ENCODE measurements at regions not wholly inside any gene's neighbourhood (a gene's known extent, or its start where the extent isn't known, plus 50 kb on each side); places are given as distances from the start of the nearest gene placed in this dataset.
"Not testable (repeated sequence)": the region's sequence is repeated elsewhere in the genome, so short reads cannot be mapped to it uniquely, and the experiment has no call there.

DNA sequence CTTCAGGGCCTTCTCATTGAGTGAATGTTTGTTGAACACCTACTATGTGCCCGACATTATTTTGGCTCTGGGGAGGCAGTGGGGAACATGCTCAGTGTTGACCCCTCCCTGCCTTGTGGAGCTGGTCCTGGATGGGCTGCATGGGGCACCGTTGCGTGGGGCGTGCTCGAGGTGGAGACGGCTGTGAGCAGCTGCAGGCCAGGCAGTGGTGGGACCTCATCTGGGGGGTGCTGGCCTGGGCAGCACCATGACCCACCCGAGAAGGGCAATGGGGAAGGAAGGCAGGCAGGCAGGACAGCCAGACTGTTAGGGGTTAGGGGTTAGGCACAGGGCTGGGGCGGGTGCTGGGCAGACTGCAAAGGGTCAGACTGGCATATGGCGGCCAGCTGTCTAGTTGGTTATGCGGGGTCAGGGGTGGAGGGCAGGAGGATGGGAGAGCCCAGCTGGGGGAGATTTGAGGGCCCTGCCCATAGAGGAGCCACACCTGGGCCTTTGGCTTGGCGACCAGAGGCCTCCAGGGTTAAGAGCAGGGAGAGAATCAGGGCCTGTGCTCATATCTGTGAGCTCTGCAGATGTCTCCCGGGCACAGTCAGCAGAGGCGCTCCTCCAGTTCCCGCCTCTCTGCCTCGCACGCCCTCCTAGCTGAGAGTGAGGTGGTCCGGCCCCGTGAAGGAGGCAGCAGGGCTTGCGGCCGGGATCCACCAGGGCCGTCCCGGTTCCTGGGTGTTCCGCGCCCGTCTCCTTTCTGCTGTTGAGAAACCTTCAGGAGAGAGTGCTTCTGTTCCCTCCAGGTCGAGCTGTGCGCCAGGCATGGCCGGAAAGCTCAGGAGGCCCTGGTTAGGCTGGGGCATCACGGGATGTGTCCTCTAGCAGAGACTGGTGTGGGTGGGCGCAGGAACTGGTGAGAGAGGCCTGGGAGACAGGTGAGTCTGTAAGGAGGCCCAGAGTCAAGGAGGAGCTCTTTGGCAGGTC lies 73.3 kb downstream of the RGS12 start:
- no peak for DNase-seq

DNA sequence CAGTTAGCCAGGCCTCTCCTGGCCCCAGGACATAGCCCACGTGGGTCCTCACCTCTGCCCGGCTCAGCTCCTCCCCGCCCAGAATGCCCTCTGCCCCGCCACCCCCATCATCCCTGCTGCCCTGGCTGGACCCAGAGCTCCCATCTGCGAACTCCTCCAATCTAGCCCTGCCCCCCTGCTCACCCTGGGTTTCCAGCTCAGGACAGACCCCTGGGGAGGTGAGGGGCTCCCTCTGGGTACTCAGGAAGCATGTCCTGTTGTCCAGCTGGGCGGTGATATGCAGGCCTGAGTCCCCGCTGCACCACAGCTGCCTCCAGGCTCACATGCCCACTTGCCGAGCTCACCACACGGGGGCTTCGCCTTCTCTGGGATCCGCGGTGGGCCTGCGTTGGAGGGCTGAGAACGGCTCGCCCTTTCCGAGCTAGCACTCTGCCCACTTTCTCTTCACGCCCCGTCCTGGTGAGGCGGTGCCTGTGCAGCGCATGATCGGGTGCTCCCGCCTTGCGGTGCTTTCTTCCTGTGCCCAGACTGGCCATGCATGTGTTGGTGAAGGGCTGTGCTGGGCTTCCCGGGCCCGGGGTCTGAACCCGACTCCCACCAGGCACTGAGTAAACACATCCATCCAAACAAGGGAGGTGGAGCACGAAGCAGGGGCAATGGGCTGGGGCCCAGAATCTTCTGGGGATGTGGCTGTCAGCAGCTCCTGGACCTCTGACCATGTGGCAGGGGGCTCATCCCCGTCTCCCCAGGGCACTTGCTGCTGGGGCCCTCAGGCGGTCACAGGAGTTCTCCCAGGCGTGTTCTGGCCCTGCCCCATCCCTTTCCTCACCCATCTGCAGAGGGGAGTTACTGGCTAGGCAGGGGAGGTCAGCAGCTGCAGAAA lies 74.3 kb downstream of the RGS12 start:
- DNase-seq = no peak

DNA sequence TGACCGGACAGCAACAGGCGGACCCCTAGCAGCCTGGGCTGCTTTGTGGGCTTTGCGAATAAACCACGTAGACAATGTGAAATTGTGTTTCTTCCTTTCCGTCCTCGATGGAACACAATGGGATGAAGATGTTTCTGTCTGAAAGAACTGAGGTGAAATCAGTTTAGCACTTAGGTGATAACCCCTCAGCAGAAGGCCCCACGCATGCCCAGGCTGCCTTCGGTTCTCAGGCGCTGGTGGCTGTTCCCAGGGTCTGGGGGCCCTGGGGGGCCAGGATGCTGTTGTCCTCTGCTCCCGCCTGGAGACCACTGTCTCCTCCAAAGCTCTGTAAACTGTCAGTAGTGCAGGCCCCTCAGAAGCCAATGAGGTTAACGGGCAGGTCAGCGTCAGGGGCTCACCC lies 73.9 kb upstream of the HGFAC start:
- no peak for DNase-seq

DNA sequence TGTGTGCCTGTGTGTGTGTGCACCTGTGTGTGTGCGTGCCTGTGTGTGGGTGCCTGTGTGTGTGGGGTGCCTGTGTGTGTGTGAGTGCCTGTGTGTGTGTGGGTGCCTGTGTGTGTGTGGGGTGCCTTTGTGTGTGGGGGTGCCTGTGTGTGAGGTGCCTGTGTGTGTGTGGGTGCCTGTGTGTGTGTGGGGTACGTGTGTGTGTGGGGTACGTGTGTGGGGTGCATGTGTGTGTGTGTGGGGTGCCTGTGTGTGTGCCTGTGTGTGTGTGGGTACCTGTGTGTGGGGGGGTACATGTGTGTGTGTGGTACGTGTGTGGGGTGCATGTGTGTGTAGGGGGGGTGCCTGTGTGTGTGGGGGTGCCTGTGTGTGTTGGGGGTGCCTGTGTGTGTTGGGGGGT lies 73.4 kb upstream of the HGFAC start:
- no peak for DNase-seq

DNA sequence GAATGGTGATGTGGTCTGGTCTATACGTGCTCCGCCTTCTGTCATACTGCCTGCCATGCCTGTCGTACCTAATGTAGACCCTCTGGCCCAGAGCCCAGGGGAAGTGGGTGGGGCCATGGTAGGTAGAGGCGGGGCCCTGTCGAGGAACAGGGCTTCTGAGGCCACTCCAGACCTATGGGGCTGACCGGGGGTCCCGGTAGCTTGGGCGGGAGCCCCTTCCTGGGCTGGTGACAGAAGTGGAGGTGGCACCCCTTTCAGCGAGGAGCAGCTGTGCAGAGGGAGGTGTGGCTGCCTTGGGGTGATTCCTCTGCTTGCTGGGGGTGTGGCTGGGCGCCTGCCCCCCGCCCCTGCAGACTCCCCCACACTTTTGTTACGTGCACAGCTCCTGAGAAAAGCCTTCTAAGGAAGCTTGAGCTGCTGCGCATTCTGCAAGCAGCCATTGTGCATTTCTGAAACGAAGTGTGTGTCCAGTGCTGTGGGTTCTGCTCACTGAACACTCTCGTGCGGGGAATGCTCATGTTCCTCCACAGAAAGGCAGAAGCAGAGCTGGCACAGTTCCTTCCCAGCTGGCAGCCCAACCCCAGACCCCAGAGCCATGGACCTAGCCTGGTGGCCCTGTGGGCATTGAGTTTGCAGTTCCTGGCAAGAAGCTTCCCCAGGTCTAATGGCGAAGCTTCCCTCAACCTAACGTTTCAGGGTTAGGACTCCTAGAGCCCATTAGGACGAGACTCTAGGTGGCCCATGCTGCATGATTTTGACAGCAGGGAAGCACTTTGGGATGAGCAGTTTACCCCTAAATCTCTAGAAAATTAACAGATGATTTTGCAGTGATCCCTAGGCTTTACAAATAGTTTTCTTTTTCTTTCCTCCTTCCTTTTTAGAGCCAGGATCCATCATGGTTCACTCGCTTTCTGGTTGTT lies 72.7 kb upstream of the HGFAC start:
- DNase-seq = no peak

DNA sequence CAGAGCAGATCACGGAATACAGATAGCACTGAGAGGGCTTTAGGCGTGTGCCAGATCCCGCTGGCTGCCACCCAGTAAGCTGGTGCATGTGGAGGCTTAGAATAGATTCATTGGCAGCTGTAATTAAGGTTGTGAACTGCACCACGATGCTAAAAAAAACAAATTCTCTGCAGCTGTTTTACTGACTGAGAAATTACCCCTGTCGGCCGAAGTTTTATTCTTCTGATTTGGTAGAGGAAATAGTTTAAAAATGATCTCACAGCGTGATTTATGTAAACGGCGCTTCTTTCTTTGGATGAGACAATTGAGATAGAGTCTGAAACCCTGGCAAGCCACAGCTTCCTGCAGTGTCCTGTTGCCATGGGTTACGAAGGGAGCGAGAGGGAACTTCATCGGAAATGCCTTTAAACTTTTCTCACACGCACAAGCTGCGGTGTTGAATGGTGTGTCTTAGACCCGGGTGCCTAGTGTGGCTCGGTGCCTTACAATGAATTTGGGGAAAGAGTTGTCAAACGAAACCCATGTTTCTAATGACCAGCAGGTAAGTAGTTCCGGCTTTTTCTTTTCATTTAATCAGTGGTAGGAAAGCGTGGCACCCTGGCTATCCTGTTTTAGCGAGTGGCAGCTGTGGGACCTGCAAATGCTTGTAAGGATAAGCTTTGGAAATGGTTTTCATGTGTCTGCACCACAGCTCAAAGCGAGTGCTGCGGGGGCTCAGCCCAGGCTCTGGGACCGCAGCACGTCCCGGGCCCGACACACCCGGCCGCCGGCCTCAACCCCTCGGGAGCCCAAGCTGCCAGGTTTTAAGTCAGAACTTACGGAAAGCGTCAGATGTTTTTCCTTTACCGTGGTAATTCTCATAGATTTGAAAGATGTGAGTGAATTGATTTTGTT lies 71.7 kb upstream of the HGFAC start:
- DNase-seq = no peak

DNA sequence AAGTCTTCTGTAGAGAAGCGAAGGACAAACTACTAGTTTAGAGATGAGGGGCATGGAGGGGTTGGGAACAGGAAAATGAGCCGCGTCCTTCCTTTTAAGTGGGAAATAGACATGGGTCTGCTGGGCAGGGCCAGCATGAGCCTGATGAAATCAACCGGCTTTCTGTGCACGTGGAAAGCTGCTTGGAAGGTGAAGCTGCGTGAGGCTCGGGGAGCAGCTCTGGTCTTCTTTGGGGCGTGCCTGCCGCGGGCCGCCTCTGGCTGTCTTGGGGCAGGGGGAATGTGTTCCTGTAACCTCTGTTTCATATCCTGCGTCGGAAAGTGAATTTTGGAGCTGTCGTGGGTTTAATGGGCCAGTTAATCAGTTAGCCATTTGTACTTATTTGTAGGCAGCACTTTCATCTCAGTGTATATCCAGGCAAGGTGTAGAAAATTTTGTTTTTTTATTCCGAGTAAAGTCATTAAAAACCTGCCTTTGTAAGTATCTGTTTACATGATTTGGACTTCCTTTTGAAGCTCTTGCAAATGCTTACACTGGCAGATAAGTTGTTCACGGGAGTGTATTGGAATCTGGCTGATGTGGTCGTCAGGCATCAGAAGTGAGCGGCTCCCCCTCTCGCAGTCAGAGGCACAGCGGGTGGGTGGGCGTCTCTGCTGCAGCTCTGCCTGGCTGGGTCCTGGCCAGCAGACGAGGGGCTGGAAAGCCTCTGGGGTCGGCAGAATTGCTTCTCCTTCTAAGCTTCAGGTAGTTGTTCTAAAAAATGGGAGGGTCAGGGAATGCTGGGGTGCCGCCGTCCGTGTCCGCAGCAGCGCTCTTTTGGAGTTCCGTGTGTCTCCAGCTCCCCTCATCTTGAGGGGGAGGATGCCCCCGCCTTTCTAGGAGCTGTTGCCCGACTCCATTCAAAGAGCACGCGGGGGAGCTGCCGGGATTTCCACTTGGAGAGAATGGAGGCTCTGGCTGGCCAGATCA lies 70.5 kb upstream of the HGFAC start:
- DNase-seq = no peak

DNA sequence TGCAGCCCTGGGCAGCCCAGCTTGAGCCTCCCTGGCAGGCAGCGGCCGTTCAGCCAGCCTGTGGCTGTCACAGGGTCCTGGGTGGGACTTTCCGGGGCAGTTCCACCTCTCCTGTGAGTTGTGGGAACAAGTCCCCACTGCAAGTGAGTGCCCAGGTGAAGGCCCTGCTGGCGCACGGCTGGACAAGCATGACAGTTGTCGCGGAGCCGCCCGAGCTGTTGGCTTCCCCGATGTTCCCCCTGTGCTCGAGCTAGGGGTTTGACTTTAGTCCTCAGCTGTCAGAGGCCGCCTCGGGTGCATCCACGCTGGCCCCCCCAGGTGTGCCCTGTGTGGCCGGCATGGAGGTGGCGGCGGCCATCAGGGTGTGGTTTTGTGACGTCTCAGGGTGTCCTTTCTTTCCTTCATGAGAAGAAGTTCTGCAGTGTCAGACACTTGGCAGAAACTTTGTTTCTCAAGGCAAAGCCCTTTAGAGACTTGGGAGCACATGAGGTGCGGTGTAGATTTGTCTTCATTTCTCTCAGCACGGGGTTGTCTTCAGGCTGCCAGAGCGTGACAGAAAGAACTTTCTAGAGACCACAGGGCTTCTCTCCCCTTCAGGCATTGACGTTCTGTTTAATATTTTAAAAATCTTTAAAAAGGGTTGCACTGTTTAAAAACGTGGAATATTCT lies 69.4 kb upstream of the HGFAC start:
- DNase-seq = no peak

DNA sequence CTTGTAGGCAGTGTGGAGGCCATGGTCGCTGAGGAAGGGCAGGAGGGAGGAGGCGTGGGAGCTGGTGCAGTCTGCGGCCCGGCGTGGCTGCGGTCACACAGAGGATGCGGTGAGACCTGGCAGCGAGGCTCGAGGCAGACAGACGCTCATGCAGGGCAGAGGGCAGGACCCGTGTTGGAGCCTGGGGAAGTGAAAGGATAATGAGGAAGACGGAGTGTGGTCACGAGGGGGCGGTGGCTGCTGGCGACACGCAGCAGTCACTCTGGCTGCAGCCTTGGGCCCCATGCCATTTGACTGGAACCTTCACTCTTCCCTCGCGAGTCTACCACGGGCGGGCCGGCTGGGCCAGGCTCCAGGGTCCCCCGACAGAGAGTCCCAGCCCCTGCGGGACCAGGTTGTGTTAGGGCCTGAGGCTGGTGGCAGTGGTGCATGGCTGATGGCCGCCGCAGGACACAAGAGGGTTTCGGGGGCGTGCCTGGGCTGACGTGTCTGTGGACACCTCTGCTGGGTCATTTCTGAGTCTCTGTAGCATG lies 68.8 kb upstream of the HGFAC start:
- no peak for DNase-seq

DNA sequence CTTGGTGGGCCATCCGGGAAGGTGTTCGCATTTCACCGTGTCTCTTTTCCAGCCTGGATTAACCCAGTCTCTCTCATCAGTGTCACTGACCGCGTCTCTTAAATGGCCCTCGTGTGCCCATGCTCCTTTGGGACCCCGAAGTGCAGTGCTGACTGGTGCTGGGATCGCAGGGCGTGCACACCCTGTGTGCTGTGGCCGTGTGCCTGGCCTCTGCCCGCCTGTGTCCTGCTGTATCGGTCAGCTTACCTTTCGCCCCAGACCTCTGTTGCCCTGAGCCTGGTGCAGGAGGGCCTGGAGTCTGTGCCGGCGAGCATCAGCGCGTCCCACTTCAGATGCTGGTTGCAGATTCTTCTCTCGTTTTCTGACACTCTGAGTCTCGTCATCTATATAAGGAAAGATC lies 68.3 kb upstream of the HGFAC start:
- no peak for DNase-seq

DNA sequence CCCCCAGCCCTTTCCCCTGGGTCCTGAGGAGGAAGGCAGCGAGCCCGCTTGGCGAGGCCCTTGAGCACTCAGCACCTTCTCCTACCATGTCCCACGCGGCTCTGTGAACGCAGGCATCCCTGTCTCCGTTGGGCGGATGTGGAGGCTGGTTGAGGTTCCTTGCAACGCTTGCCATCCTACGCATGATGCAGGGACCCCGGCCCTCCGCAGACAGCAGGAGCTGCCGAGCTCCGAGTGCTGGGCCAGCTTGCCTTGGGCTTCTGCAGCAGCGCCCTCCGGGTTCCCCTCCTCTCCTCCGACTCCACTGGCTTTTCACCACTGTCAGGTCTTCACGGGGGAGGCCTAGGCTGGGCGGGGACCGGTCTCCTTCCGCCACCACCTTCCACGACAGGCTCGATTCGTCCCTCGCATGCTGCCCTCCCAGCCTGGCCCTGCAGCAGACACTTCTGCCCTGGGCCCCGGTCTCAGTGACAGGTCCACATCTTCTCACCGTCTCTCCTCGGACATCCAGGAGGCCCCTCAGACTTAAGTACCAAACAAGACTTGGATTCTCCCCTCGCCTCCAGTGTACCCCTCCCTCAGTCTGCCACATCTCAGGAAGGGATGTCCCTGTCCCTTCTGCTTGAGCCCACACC lies 67.6 kb upstream of the HGFAC start:
- DNase-seq = no peak

DNA sequence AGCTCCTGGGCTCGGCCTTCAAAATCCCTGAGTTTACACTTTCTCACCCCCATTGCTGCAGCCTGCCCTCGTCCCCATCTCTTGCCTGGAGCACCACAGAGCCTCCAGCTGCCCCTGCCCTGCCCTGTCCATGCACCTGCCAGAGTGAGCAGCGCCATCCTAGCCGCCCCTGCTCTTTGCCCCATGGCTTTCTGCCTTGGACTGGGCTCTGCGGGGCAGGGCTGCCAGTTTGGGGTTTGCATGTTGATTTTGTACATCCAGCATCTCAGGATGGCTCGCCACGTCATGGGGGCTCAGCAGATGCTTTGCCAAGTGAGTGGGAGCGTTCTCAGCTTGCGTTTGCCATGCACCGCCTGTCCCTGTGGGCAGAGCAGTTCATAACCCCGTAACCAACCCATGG lies 67.1 kb upstream of the HGFAC start:
- DNase-seq = no peak

DNA sequence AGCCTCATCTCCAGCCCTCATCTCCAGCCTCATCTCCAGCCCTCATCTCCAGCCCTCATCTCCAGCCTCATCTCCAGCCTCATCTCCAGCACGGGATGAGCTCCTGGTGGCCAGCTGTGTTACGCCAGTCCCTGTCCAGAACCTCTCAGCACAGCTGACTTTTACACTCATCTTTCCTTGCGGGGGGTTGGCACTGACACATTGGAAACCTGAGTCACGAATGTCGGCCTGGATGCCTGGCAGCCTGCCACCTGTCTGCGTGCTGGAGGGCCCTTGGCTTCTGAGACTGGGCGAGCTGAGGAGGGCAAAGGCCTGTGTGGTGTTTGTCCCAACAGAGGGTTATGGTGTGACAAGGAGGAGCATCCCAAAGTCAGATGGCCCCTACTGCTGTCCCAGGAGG lies 66.1 kb upstream of the HGFAC start:
- no peak for DNase-seq

DNA sequence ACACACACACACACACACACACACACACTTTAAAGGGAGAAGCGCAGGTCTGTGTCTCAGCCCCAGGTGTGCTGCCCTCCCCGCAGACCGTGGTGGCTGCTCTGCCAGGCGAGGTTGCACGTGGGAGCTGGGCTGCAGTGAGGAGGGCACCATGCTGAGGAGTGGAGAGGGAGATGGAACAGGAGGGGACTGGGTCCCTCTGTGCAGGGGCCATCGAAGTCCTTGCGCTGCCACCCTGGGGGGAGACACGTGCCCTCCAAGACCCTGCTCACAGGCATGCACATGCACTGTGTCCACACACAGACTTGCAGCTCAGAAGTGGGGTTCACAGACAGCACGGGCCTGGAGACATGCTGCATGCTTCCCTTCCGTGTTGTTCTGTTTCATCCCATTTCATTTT lies 65.5 kb upstream of the HGFAC start:
- DNase-seq = no peak

DNA sequence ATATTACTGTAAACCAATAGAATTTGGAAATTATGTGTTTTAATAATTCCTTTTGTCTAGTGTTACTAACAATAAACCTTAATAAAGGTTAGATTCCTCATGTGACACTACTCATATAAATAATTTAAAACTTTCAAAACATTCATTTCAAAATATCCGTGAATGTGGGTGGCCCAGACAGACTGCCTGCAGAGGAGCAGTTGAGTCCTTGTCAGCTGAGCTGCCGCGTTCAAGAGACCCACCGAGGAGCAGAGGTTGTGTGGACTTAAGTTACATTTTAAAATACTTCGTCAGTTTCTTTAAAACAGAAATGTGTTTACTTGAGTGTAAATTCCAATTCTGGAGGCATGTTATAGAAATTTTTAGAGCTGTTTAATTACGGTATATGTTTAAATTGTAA lies 64.2 kb upstream of the HGFAC start:
- no peak for DNase-seq

DNA sequence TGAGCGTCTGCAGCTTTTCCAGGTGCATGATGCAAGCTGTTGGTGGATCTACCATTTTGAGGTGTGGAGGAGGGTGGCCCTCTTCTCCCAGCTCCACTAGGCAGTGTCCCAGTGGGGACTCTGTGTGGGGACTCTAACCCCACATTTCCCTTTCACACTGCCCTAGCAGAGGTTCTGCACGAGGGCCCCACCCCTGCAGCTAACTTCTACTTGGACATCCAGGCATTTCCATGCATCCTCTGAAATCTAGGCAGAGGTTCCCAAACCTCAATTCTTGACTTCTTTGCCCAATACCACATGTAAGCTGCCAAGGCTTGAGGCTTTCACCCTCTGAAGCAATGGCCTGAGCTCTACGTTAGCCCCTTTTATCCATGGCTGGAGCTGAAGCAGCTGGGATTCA lies 61.4 kb upstream of the HGFAC start:
- DNase-seq = not testable (repeated sequence)

DNA sequence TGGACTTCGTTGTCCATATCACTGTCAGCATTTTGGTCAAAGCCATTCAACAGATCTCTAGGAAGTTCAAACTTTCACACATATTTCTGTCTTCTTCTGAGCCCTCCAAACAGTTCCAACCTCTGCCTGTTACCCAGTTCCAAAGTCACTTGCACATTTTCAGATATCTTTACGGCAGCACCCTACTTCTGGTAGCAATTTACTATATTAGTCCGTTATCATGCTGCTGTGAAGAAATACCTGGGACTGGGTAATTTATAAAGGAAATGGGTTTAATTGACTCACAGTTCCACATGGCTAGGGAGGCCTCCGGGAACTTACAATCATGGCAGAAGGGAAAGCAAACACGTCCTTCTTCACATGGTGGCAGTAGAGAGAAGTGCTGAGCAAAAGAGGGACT lies 60.6 kb upstream of the HGFAC start:
- not testable (repeated sequence) for DNase-seq

DNA sequence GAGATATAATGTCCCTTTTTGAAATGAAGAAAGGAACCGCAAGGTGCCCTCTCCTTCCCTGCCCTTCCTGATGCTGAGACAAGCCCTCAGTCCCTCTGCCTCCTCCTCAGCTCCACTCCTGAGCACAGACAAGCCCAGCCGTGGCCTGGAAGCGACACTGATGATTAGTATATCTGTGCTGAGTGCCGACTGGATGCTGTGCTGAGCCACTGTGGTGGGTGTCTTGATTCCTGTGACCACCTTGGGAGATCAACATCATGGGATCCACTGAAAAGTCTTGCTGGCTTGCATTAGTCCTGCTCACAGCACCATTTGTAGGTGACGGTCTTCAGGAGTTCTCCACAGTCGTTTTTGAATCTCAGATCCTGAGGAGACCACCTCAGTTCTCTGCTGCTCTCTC lies 59.5 kb upstream of the HGFAC start:
- no peak for DNase-seq

DNA sequence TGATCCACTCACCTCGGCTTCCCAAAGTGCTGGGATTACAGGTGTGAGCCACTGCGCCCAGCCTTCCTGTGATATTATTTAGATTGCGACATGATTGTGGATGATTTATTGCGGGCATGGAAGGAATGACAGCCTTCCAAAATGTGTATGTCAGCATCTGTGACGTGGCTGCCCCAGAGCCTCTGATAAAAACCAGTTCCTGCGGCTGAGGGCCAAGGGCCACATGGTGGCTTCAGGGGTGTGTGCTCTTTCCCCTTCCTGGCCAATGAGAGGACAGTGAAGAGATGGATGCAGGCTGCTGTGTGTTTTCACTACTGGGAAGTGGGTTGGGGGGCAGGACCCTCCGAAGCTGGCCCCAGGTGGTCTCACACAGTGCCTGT lies 57.4 kb upstream of the HGFAC start:
- DNase-seq = no peak
